ENCODE measurements at regions not wholly inside any gene's neighbourhood (a gene's known extent, or its start where the extent isn't known, plus 50 kb on each side); places are given as distances from the start of the nearest gene placed in this dataset.

GRCh38 chr11:28566339-28567089, 458.3 kb downstream of the METTL15 start:
- DNase-seq: peak in 1 of 2 donors; percentile 7

DNA sequence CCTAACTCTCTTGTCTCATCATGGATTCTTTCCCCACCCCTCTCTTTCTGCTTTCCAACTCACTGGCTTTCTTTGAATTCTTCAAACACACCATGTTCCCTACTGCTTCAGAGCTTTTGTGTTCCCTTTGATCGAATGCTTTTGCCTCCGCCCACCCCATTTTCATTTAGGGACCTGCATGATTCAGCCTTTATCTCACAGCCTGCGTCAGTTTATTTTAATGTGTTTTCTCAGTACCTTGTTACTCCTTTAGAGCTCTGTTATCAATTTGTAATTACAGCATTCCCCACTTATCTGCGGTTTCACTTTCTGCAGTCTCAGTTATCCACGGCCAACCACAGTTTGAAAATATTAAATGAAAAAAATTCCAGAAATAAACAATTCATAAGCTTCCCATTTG, 451.3 kb downstream of the METTL15 start:
- no peak for DNase-seq

DNA sequence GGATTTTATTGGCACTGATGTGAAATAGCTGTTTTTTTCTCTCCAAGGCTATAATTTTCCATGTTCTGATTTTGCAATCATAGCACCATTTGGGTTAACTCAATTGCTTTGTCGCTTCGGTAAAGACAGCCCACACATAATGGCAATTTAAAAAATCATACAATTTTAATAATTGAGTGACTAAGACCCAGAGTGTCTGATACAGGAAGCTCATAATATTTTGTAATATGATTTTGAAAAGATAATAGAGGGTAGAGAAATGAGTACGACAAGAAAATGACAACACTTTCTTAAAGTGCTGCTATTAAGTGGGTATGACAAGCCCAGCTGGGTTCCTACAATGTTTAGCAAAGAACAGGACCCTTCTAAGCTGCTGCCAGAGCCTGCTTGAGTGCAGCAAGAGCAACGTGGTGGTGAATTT, 439.1 kb downstream of the METTL15 start:
- DNase-seq: no peak

GRCh38 chr11:28545536-28545935, 437.3 kb downstream of the METTL15 start:
- no peak for DNase-seq

DNA sequence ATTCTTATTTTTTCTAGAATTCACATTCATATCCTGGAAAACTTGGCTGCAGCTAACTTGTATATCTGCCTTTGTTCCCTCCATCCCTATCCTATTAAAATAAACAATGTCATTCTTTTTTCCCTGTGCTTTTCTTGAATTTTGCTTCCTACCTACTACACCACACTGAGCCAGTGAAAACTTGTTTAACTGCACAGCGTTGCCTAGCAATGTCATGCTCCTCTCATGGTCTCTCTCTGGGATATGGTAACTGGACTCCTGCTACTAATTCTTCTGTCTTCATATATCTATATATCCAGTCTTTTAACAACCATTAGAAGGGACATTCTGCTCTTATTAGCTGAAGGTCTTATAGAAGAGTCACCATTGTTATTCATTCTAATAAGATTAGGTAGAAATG, 434.4 kb downstream of the METTL15 start:
- no peak for DNase-seq

DNA sequence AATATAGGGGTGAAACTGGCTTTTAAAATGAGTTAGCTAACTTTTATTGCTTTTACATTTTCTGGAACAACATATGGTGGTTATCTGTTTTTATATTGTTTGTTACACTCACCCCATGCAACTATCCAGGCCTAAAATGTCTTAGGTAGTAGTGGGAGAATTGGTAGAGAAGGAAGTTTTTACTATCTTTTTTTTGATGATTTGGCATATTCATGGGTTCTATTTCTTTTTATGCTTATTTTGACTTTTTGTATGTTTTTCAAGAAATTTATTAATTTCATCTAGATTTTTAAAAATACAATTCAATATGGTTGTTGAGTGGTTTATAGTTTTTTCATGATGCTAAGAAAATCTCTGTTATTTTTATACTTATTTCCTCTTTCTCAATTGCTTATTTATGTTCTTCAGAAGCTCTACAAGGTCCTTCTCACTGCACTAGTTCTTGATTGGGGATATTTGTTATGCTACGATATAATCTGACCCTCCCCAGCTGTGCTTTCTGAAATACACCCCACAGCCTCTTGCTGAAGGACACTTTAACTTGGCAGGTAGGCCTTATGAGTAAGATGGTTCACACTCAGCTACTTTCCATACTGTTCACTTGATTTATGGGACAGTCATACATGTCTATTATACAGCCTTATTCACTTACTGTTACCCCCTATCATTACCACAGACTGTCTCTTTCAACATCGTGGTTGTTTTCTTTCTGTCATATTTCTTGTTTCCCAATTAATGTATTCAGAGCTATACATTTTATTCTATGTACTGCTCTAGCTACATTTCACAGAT, 431.2 kb downstream of the METTL15 start:
- DNase-seq: no peak

- no peak for DNase-seq
These were observed 429.6 kb downstream of the METTL15 start for GRCh38 chr11:28537822-28538221.

GRCh38 chr11:28536504-28537267, 428.5 kb downstream of the METTL15 start:
- no peak for DNase-seq

DNA sequence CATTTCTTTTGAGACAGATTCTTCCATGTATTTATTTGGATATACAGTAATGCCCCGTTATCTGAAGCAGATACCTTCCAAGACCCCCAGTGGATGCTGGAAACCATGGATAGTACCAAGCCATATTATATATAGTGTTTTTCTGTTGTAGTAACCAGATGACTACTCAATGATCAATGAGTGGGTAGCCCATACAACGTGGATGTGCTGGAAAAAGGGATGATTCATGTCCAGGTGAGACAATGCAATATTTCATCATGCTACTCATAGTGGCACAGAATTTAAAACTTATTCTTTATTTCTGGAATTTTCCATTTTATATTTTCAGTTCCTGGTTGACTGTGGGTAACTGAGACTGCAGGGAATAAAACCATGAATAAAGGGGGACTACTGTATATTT, 427.5 kb downstream of the METTL15 start:
- DNase-seq: no peak

DNA sequence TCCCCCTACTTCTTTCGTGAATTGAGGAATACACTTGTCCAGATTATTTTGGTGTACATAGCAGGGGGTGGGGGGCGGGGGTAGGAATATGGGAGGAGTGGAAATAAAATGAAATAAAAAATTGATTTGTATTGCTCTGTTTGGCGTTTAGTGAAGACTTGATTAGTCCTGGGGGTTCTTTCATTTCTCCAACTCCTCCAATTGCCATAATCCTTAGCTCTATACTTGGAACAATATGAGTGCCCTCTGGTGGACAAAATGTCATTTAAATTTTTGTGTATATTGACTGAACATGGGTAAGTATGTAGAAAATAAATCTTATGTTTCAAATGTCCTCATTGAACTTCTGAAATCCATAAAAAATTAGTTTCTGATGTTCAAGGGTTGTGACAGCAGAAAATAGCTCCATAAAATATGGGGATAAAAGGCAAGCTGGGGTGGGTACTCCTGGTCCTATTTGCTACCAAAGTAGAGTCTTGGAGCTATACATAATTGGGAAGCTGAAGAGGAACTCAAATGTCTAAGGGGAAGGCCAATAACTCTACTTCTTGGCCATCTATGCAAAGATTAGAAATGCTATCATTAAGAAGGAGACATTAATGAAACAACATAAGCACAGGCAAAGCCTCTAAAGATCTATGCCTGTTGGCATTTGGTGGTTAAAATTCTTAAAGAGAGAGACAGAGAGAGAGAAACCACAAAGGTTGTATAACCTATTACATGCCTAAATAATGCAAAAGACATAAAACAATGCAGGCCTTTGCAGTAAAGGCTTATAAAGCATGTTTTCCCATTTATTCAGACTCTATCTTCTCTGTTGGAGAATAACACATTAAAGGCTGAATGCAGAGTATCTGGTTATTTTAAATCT, 421.6 kb downstream of the METTL15 start:
- no peak for DNase-seq

GRCh38 chr11:28529046-28529445, 420.9 kb downstream of the METTL15 start:
- DNase-seq: no peak

- DNase-seq: no peak
These were observed 420.0 kb downstream of the METTL15 start for GRCh38 chr11:28528217-28528616.

- no peak for DNase-seq
These were observed 418.2 kb downstream of the METTL15 start for GRCh38 chr11:28526406-28526751.

DNA sequence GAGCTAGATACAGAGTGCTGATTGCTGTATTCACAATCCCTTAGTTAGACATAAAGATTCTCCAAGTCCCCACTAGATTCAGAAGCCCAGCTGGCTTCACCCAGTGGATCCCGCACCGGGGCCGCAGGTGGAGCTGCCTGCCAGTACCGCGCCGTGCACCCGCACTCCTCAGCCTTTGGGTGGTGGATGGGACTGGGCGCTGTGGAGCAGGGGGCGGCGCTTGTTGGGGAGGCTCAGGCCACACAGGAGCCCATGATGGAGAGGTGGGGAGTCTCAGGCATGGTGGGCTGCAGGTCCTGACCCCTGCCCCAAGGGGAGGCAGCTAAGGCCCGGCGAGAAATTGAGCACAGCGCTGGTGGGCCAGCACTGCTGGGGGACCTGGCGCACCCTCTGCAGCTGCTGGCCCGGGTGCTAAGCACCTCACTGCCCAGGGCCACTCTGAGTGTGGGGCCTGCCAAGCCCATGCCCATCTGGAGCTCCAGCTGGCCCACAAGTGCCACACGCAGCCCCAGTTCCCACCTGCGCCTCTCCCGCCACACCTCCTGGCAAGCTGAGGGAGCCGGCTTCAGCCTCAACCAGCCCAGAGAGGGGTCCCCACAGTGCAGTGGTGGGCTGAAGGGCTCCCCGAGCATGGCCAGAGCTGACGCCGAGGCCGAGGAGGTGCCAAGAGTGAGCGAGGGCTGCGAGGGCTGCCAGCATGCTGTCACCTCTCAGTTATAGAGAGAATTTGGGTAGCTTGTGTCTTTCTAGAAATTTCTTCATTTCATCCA, 417.6 kb downstream of the METTL15 start:
- no peak for DNase-seq

GRCh38 chr11:28524098-28524497, 415.9 kb downstream of the METTL15 start:
- no peak for DNase-seq

GRCh38 chr11:28521075-28521474, 412.9 kb downstream of the METTL15 start:
- DNase-seq: no peak

DNA sequence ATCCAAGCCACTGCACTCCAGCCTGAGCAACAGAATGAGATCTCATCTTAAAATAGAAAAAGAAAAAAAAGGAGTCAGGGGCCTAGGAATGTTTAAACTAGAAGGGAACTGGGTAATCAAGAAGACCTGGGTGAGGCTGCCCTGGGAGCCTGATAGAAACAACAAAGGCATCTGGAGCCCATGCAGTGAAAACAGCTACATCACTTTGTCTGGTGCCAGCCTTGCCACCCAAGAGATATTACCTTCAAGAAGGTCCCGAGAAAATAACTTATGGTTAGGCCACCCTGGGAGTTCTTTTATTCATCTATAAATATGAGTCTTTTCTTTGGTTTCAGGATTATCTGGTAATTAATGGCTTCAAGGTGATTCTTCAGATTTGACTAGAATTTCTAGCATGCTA, 412.1 kb downstream of the METTL15 start:
- DNase-seq: no peak

GRCh38 chr11:28518825-28519224, 410.6 kb downstream of the METTL15 start:
- no peak for DNase-seq

- DNase-seq: no peak
These were observed 409.4 kb downstream of the METTL15 start for GRCh38 chr11:28517621-28518020.

- no peak for DNase-seq
These were observed 406.2 kb downstream of the METTL15 start for GRCh38 chr11:28514391-28514790.

- DNase-seq: no peak
These were observed 404.1 kb downstream of the METTL15 start for GRCh38 chr11:28512143-28512756.
